ENCODE measurements at regions not wholly inside any gene's neighbourhood (a gene's known extent, or its start where the extent isn't known, plus 50 kb on each side); places are given as distances from the start of the nearest gene placed in this dataset.

- DNase-seq (ENCODE audit: low read depth) = no peak
- TF ChIP-seq CTCF (conservative IDR thresholded peaks at IDR 0.05; ENCODE audit: low read depth, low read length) = no peak
- no peak overlapping the region for H3K4me3 ChIP-seq (ENCODE audit: low read length)
Observed at GRCh38 chr6:140083375-140083774, 708.9 kb upstream of the CITED2 start.

GRCh38 chr6:140082867-140083297 is 708.4 kb upstream of the CITED2 start:
- no peak overlapping the region for H3K4me3 ChIP-seq (ENCODE audit: low read length)
- no peak for DNase-seq (ENCODE audit: low read depth)
- TF ChIP-seq CTCF (conservative IDR thresholded peaks at IDR 0.05; ENCODE audit: low read depth, low read length) = no peak

GRCh38 chr6:140079328-140079727 is 704.9 kb upstream of the CITED2 start:
- DNase-seq (ENCODE audit: low read depth) = no peak
- TF ChIP-seq CTCF (conservative IDR thresholded peaks at IDR 0.05; ENCODE audit: low read depth, low read length) = no peak
- no peak overlapping the region for H3K4me3 ChIP-seq (ENCODE audit: low read length)

GRCh38 chr6:140078561-140079125 is 704.2 kb upstream of the CITED2 start:
- no peak for TF ChIP-seq CTCF (conservative IDR thresholded peaks at IDR 0.05; ENCODE audit: low read depth, low read length)
- no peak overlapping the region for H3K4me3 ChIP-seq (ENCODE audit: low read length)
- DNase-seq (ENCODE audit: low read depth) = peak; percentile 75

GRCh38 chr6:140077827-140078560 is 703.5 kb upstream of the CITED2 start:
- H3K4me3 ChIP-seq (ENCODE audit: low read length) = no peak overlapping the region
- DNase-seq (ENCODE audit: low read depth) = no peak
- no peak for TF ChIP-seq CTCF (conservative IDR thresholded peaks at IDR 0.05; ENCODE audit: low read depth, low read length)

- no peak overlapping the region for H3K4me3 ChIP-seq (ENCODE audit: low read length)
- DNase-seq (ENCODE audit: low read depth) = no peak
- no peak for TF ChIP-seq CTCF (conservative IDR thresholded peaks at IDR 0.05; ENCODE audit: low read depth, low read length)
Observed at GRCh38 chr6:140076105-140076504, 701.7 kb upstream of the CITED2 start.

GRCh38 chr6:140073456-140073855 is 699.0 kb upstream of the CITED2 start:
- no peak overlapping the region for H3K4me3 ChIP-seq (ENCODE audit: low read length)
- DNase-seq (ENCODE audit: low read depth) = no peak
- no peak for TF ChIP-seq CTCF (conservative IDR thresholded peaks at IDR 0.05; ENCODE audit: low read depth, low read length)
